Sigmoid colon (tissue), 4 donors: ENCODE measurements at regions not wholly inside any gene's neighbourhood (a gene's known extent, or its start where the extent isn't known, plus 50 kb on each side); places are given as distances from the start of the nearest gene placed in this dataset.

ENCODE experiments used
- POLR2A ChIP-seq, 2 donors: fragments of 450-650 bp; IDR thresholded peaks; one replicate each; pipeline ENCODE4 v1.6.1; 2016; ENCODE audit warnings: antibody characterized with exemption in 2 of 2, mild to moderate bottlenecking in 2 of 2, moderate library complexity in 2 of 2
- POLR2AphosphoS5 ChIP-seq, 4 donors: sonication (generic); formaldehyde crosslinking; IDR thresholded peaks; one replicate each; pipeline ENCODE4 v1.6.1; 2017; ENCODE audit warnings: antibody characterized with exemption in 4 of 4

- TF ChIP-seq POLR2A (IDR thresholded peaks at IDR 0.05) (no peak), POLR2AphosphoS5 (IDR thresholded peaks at IDR 0.05) (no peak)
Measured at GRCh38 chr20:50257860-50258259, 67.2 kb downstream of the CEBPB start.
